NCI-H82 treated with DMSO at 0.1 percent for 48 hours (cell line): ENCODE measurements at regions not wholly inside any gene's neighbourhood (a gene's known extent, or its start where the extent isn't known, plus 50 kb on each side); places are given as distances from the start of the nearest gene placed in this dataset.
"Not testable (repeated sequence)": the region's sequence is repeated elsewhere in the genome, so short reads cannot be mapped to it uniquely, and the experiment has no call there.

Experiments used
- DNase-seq: peaks from one replicate; lab custom pipeline; 2025; ENCODE audit not compliant: unreplicated experiment; lab: John Stamatoyannopoulos, UW

DNA sequence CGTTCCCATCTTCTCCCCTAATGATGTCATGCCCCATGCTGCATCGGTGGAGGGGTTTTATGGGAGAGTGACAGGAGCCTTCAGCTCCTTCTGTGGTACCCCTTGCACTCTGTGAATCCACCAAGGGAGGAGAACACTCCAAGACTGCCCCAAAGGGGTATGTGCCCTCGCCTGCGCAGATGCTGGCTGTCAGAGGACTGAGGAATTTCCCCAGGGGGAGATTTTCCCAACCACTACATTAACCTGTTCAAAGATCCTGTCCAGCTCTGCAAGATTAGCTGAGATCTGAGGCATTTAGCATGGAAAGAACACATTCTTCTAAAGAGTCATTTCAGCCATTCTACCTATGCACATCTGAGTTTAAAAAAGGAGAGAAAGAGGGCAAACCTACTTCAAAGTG is 143.2 kb upstream of the ITGA6 start:
- no peak for DNase-seq

DNA sequence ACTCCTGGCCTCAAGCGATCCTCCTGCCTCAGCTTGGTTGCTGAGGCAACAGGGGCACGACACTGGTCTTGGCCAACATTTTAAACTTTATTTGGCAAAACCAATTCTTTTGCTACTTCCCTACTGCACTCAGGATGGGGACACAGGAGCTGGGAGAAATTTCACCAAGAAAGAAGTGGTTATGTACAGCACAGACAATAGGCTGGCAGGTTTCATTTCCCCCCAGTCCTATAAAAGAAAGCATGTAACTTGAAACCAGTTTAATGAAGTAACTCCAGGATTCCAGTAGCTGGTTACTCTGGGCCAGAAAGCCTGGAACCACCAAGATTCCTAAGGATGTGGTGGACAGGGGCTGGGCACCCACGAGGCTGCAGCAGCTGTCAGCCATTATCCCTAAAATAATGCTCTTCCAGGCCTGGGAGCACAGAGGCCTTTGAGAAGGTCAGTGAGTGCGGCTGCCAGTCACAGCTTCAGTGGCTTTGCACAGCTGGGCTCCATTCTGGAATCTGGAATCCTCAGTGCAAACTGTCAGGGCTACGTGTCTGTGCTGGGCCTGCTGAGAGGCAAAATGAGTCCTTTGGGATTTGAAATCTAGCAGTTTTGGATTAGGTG is 142.3 kb upstream of the ITGA6 start:
- peak; percentile 71 for DNase-seq

DNA sequence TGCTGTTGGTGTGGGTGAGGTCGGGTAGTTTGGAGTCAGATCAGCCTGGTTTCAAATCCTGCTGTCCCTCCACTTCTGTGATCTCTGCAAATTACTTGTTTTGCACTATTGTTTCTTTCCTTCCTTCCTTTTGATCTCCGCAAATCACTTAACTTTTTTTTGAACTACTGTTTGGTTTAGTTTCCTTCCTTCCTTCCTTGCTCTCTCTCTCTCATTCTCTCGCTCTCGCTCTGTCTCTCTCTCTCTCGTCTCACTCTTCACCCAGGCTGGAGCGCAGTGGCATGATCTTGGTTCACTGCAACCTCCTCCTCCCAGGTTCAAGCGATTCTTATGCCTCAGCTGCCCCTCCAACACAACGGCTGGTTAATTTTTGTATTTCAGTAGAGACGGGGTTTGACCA is 141.6 kb upstream of the ITGA6 start:
- DNase-seq: no peak

DNA sequence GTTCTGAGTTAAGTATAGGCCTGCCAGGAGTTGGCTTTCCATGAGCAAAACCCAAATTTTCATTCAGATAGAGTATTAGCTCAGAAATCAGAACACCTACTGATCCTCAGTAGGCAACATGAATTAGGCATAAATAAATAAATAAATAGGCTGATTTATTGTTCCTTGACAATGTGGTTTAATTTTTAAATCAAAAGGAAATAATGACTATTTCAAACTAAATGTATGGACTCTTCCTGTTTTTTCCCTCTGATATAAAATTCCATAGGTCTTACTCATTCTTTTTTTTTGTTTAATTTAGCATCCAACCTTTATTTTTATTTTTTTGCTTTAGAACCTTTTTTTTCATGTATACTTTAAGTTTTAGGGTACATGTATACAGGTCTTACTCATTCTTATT is 140.2 kb upstream of the ITGA6 start:
- no peak for DNase-seq

DNA sequence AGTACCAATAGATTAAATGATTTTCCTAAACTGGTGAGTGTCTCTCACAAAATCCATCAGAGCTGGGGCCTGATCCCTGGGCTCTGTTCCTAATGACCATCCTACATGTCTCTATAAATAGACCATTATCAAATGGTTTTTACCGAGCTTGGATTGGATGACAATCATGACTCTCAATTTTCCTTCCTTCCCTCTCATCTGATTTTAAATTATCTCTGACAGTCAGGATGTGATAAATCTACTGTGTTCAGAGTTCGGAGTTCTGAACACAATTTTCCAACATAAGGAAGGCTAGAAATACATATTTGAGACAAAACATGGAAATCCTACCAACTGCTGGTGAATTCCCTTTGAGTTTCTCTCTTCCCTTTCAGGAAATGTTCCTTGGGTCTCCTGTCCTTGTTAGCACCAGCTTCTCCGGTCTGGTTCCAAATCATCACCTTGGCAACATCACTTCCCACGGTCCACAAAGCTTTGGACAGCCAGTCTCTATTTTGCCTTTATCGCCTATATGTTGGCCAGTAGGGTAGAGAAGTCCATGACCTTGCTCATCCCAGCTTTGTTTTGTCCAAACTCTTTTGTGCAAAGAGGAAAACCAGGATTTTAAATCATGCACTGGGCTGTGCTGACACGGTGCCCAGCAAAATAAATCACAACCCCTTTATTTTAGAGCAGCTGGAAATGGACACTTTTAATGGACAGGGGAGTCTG is 139.6 kb upstream of the ITGA6 start:
- no peak for DNase-seq

DNA sequence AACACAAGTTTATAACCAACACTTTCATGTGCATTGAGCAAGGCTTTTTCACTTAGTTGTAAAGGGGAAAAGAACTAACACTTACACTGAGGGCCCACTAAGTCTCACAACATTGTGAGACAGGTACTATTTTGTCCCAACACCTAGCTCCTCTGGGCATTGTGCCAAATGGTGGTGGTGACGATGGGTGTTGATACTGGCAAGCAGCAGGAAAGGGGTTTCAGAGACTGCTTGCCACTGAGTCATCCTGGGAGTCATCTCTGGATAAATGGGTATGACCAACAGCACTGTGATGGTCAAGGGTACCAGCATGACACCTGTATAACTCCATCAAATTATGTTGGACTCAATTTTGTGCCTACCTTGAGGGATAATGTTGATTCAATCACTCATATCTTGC is 138.8 kb upstream of the ITGA6 start:
- DNase-seq: no peak

DNA sequence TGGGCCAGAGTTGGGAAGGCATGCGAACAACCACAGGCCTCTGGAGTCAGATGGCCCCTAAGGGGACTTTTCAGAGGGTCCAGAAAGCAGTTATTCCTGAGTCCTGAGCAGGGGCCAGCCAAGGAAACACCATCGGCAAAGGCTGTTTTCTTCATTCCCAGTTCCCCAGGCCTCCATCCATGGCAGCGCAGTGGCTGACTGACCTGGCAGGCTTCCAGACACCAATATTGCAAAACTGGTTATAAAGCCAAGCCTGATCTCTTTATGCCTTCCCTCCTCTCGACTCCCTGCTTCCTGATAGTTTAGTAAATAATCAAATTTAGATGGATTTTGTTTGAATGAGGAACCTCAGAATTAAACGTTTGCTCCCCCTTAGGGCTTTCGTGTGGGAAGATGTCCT is 133.4 kb upstream of the ITGA6 start:
- peak; percentile 75 for DNase-seq

DNA sequence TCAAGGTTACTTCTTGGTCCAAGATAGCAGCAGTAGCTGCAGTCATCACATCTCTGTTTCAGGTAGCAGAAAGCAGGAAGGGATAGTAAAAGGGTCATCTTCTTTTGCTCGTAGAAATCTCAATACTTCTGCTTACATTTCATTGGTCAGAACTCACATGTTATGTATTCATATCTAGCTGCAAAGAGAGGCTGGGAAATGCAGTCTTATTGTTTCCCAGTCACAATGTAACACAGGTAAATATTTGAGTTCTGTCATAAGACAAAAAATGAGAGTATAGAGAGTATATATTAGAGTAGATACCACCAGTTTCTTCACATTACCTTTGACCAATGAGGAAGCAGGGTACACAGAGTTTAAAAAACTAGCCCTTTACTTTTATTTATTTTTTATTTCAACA is 132.4 kb upstream of the ITGA6 start:
- no peak for DNase-seq

DNA sequence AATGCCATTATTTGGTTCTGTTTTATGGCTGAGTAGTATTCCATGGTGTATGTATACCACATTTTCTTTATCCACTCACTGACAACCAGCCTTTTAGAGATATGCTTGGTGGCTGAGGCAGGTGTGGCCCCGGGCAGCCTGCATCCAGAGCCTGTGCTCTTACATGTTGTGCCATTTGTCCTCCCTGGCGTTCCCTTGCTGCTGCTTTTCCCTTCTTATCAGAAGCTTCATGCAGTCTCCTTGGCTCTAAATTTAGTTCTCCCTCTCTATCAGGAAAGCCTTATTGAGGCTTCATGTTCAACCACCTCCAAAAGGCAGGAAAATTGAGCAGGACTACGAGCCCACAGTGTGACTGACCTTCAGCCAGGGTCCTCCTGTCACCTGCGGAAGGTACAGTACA is 131.7 kb upstream of the ITGA6 start:
- DNase-seq: no peak

DNA sequence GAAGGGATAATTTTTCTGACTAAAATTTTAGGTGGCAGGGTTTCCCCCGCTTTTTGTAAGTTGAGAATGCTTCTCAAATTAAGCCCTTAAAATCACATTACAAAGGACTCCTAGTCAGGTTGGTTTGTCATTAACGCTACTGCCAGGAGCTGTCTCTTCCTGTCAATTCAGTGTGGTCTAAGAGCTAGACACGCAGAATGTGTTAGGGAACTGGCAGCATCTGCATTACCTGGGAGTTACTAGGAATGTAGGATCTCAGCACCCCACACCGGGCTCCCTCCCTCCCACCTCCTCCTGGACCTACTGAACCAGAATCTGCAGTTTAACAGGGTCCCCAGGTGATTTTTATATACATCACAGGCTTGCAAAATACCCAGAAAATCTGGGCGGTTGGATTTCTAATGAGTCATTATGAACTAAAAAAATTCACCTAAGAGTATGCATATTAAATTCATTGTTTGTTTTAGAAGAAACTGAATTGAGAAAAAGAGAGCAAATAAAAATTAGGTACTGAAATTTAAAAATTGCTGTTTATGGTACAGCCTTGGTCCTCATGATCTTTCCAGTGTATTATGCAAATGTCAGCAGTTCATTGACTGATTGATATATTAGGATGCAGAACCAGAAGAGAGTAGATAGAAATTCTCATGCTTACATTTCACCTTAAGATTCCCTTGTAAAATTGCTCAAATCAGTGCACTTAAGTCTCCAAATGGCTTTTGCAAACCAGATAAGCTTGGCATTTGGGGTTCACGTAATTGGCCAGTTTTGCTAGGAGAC is 130.9 kb upstream of the ITGA6 start:
- DNase-seq: no peak

DNA sequence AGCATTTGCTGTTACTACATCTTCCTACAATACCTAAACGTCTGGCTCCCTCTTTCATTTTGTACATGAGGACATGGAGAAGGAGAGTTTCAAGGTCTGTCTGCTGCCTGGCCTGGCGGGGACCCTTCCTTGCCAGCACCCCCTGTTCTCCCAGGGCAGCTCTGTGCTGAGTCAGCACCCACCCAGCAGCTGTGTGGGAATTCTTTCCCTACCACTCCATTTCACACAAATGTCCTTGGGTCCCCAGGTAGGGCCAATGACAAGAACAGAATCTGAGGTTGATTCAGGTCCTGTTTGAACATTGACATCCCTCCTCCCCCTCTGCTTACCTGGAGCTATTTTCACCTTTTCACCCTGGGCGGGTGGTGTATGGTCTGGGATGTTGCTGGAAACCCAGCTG is 129.9 kb upstream of the ITGA6 start:
- no peak for DNase-seq

DNA sequence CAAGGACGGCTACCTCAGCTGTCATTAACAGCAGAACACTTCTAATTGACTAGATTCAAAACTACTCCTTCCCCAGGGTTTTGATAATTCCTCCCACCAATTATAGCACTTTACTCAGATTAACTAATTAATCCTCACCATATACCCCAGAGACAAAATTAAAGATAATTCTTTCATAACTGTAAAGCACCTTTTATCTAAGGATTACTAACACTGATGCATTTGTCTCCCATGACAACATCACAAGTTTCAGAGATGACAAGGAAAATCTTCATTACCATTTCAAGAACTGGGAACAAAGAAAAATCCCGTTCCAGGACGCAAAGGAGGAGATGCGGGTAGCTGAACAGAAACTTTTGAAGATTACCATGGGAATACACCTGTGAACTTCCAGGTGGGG is 129.4 kb upstream of the ITGA6 start:
- DNase-seq: peak; percentile 31

DNA sequence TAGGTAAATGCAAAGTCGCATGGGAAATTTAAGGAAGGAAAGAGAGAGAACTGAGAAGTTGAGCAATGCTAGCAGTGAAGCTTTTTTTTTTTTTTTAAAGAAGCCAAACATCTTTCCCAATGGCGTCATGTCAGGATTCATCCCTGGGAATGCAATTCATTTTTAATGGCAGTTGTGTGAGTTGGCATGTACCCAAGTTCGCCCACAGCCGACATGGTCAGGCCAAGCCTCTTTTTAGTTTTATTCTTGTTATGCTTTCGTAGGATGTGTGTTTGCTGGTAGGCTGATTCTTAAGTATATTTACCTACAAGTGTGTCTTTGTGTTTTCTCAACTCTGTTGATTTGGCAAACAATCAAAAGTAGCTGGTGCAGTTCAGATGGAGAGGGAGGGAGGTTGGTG is 127.6 kb upstream of the ITGA6 start:
- no peak for DNase-seq

DNA sequence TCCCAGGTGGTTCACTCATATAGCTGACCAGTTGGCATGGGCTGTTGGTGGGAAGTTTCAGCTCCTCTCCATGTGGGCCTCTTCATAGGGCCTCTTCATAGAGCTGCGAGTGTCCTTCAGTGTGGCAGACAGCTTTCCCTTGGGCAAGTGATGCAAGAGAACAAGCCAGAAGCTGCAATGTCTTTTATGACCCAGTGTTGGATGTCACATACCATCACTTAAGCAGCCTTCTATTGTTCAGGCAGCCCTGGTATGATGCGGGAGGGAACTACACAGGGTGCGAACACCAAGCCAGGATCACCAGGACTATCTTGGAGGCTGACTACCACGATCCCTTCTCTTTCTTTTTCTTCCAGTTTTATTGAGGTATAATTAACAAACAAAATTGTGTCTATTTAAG is 126.5 kb upstream of the ITGA6 start:
- DNase-seq: no peak

DNA sequence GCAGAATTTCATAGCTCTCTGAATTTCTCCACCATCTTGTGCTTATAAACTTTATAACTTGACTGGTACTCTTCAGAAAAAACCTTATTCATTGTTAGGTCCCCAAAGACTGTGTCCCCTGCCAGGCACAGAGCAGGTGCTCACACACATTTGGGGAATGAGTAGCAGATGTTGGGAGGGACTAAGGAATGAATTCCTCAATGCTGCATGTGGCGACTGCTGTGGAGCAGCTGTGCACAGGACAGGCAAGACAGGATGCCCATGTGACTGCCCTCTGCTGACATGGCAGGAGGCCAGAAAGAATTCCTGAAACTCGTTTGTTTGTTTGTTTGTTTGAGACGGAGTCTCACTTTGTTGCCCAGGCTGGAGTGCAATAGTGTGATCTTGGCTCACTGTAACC is 122.3 kb upstream of the ITGA6 start:
- DNase-seq: no peak

DNA sequence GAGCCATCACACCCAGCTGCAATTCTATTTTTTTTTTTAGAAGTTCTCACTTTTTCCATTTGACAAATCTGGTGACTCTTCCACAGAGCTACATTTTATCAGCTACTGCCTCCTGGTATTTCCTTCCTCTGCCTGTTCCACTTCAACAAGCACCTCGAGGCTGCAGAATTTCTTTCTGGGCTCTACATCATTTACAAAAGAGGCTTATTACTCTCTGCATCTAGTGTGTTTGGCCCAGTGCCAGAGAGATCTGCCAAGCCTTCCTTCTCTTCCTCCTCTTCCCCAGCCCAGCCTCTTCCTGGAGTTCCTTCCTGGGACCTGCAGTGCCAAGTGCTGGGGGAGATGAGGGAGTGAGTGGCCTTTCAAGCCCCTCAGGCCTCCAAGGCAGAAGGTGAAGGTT is 119.6 kb upstream of the ITGA6 start:
- DNase-seq: peak; percentile 26

DNA sequence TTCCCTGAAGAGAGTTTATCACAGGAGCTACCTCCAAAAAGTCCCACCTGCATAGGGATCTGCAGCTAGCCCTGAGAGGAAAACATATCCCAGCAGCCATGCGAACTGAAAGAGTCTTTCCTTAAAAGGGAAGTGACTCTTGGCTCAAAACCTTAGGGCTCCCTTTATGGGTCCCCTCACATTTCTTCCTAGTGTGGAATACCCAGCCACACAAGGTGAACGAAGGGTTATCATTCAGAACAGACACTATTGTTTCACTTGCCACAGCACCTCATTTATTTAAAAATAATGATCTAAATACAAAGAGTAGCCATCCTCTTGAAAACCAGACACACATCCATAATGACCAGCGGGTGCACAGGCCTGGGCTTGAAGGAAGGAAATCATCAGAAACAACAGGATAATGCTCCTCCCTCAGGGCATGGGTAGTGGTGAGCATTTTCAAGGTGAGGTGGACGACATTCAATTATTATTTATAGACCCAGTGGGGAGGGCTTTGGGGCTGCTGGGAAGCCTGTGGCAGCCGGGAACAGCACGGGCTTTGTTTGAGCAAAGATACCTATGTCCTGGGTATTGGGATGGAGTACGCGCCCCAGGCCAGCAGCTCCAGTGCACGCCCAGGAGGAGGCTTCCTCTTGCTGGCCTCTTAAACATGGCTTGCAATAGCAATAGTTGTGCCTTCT is 119.0 kb upstream of the ITGA6 start:
- no peak for DNase-seq

DNA sequence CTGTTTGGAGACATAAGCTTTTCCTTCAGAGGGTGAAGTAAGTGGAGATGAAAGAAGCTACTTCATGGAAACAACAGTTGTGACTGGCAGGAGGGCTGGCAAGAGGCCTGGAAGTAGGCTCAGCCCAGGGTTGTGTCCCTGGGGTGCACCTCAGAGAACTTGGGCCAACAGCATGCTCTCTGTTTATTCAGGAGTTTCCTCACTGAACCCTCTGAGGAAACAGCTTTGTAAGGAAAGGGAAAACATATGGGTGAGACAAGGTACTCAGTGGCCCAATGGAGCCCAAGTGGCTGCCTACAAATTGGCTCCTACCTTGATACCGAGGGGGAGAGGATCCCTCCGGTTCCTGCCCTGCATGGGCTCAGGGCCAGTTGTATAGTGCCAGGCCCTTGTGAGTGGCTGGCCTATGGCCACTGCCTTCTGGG is 115.5 kb upstream of the ITGA6 start:
- DNase-seq: no peak

DNA sequence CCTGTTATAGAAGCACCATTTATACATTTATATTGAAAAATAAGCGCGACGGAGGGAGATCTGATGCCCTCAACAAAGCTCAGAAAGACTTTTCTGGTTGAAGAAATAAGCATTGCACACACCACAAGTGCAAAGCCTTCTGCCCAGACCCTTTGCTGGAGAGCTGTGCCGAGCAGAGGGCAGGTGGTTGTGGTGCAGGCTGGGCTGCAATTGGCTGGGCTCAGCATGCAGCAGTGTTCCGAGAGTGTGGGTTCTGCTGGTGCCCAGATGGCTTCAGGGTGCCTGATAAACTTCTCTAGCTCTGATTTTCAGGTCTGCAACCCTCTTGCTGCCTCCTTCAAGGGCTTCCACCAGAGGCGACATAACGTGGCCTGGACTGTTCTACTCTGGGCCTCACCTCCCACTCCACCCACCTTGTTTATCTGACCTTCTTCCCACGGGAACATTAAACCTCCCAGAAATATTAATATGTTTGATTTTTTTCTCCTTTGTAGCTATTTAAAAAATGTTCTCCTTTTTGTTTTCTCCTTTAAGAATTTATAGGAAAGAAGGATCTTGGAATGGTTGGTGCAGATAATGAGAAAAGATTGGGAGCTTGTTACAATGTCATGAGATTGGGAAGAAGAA is 113.6 kb upstream of the ITGA6 start:
- no peak for DNase-seq

DNA sequence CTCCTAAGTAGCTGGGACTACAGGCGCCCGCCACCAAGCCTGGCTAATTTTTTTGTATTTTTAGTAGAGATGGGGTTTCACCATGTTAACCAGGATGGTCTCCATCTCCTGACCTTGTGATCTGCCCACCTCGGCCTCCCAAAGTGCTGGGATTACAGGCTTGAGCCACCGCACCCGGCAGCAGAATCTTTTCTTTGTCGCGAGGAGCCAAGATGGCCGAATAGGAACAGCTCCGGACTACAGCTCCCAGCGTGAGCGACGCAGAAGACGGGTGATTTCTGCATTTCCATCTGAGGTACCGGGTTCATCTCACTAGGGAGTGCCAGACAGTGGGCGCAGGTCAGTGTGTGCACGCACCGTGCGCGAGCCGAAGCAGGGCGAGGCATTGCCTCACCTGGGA is 112.3 kb upstream of the ITGA6 start:
- DNase-seq: not testable (repeated sequence)

DNA sequence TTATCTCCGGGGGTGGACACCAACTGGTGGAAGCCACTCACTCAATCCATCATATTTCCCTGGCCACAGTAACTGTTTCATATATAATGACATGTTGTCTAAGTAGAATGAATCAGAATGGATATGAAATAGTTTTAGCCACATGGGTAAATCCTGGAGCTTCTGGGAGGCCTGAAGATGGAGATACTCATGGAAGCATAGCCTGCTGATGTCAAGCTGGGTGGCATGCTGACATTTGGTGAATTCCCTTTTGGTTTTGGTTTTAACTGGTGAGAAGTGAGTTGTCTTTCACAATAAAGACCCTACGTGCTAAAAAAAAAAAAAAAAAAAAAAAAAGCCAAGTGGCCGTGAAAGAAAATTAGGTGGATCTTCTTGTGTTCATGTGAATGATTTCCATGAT is 105.3 kb upstream of the ITGA6 start:
- no peak for DNase-seq
